ENCODE measurements at regions not wholly inside any gene's neighbourhood (a gene's known extent, or its start where the extent isn't known, plus 50 kb on each side); places are given as distances from the start of the nearest gene placed in this dataset.

GRCh38 chr3:177603148-177603603 lies 405.9 kb upstream of the TBL1XR1 start:
- TF ChIP-seq CTCF (conservative IDR thresholded peaks at IDR 0.05) = no peak
- TF ChIP-seq EZH2 (IDR thresholded peaks at IDR 0.05; ENCODE audit: low read depth) = no peak

Measured in PC-9 (cell line).